Anterior cingulate cortex (tissue), 58 donors: ENCODE measurements at regions not wholly inside any gene's neighbourhood (a gene's known extent, or its start where the extent isn't known, plus 50 kb on each side); places are given as distances from the start of the nearest gene placed in this dataset.

ENCODE experiments used
- DNase-seq, 58 donors: peaks; one replicate each; lab custom pipeline; 2025; lab: John Stamatoyannopoulos, UW

- peak in 1 of 58 donors; percentile 55 for DNase-seq
These were observed 195.8 kb upstream of the HABP2 start for GRCh38 chr10:113356794-113357680.

DNA sequence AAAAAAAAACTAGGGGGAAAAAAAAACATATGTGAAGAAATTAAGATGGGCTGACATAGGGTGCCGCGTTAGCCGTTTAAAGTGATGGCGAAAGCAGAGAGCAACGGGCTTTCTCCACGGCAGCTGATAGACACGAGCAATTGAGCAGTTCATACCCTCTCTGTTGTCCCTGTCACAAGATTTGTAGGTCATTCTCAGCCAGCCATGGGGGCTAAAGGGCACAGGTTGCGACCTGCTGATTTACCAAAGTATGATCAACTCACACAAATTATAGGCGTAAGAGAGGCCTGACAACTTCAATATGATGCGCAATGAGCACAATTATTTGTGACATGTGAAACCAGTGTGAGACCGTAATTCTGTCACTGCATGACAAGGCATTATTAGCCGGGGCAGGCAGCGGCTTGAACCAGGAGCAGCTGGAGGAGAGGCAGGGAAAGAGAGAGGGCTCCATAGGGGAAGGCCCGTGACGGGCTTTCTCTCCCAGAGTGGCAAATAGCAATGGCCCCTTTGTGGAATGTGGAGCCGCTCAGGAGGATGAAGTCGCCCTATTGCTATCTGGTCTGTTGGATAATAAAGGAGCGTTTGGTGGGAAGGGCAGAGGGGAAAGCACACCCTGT lies 195.1 kb upstream of the HABP2 start:
- DNase-seq, result no peak

DNA sequence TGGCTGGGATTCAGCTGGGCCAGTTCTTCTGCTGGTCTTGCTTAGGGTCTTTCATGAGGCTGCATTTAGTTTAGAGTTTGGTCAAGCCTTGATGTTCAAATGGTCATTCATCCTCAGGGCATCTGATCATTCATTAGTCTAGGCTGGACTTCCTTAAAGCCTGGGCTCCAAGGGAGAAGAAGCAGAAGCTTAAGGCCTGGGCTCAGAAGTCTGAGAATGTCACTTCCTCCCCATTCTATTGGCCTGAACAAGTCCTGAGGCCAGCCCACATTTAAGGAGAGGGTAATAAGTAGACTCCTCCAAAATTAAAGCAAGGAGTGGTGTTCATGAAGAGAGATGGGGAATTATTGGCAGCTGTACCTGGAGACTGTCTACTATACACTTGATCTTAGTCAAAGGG lies 193.2 kb upstream of the HABP2 start:
- no peak for DNase-seq

DNA sequence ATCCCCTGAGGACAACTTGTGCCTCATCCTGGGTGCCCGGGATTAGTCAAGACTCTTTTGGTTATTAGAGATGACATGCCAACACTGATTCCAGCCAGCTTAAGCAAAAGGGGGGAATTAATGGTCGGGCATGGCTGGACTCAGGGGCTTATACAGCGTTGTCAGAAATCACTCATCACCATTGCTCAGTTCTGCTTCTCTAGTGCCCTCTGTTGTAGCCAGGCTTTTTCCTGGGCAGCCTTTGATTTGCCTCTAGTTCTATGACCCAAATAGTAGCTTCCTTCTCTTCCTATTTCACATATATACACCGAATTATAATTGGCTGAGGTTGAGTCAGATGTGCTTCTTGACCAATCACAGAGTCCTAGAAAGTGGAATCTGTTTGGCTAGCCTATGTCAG lies 192.0 kb upstream of the HABP2 start:
- DNase-seq, result peak in 1 of 58 donors; percentile 18

GRCh38 chr10:113362645-113363091 lies 190.2 kb upstream of the HABP2 start:
- no peak for DNase-seq

- DNase-seq, result no peak
These were observed 188.6 kb upstream of the HABP2 start for GRCh38 chr10:113364227-113364626.

DNA sequence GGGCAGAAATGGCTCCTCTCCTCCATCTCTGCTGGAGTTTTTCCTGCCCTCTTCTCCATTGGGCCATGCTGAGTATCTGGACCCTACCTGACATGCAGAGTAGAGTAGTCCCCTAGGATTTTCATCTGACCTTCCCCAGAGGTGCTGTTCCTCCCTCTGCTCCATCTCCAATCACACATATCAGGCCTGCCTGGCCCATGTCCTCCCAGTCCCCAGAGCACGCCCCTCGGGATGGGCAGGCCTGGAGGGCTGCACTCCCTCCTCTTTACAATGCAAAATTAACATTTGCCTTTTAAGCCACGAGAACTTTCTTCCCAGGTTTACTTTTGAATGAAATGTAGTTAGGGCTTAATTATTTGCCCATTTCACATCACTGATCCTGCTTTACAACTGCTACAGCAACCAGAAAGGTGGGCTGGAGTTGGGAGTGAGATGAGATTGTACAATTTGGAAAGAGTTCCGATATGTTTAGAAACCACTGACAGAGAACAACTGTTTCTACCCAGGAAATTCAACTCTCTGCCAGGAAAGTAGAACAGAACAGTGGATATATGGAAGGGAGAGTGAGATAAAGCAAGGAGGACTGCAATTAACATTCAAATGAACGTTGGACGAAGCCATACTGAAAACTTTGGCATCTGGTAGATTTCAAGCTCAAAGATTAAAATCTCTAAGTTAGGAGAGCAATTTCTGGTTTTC lies 184.0 kb upstream of the HABP2 start:
- no peak for DNase-seq

DNA sequence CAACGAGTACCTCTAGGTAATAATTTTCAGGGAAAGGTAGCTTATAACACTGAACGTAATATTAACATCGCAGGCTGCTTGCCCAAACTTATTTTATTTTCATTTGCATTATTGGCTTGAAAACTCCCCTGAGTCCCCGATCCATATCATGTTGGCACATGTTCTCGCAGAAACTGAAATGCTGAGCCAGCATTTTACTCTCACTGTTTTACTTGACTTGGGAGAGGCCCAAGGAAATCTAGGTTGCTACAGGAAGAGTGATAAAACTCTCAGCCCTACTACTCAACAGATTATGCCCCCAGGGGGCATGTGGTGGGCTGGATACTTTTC lies 183.5 kb upstream of the HABP2 start:
- DNase-seq, result no peak

GRCh38 chr10:113376428-113376827 lies 176.4 kb upstream of the HABP2 start:
- no peak for DNase-seq

DNA sequence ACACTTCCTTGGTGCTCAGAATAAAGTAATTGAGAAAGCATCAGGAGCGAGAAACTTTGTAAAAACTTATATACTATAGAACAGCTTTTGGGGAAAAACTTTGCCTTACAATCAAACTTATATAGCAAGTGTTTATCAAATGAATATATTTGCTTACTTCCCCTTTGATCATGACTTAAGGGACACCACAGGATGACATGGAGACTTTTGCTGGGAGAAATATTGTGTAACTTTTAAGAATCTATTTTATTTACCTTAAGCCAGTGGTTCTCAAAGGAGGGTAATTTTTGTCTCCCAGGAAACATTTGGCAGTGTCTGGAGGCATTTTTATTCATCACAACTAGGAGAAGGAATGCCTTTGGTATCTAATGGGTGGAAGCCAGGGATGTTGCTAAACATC lies 173.8 kb upstream of the HABP2 start:
- no peak for DNase-seq

GRCh38 chr10:113381416-113381815 lies 171.4 kb upstream of the HABP2 start:
- DNase-seq, result no peak

DNA sequence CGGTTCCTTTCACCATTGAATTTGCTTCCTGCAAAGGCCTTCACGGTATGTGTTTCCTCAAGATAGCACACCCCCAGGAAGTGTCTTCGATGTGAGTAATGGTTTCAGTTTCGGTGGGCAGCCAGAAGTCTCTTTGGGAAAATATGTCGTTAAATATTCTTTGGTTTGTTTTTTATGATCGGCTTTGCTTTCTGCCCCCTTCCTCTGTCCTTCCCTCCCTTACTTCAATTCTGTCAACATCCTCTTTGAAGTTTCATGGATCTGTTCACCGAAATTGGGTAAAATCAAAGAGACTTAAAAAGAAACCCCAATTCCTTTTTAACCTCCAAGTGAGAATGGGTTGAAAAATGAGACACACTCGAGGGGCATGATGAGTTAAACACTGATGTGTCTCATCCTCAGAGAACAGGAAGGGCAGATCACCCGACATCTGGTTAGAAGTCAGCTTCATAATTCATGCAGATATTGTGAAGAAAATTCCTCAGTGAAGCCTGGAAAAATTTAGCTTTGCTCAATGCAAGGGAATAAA lies 170.8 kb upstream of the HABP2 start:
- DNase-seq, result no peak

DNA sequence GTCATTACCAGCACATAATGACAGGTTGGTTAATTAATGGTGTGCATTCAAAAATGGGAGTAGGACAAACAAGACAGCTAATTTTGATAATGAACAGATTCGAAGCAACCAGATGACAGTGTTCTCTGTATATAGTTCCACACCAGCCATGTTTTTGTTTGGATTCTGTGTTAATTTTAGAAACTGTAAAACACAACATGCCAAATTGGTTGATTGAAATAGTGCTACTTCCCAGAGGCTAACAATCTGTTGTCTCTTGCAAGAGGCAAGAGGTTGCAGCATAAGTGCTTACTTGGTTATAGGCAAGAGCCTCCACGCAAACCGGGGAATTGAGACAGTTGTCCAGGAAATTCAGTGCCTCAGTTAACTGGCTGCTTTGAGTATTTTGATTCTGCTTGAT lies 170.2 kb upstream of the HABP2 start:
- no peak for DNase-seq

DNA sequence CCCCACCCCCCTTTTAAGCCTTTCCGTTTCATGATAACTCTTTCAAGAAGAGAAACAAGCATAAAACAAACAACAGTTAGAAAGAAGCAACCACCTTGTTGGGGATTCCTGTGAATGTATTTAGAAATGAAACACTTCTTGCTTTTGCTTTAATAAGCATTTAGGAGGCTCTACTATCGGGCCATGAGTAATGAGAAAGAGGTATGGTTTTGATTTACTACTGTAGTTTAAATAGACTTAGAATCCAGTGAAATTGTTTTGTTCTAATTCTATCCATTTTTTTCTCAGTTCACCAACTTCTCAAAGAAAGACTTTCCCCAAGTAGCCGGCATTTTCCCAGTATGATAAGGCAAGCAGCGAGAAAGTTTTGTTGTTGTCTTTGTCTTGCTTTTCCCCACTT lies 168.7 kb upstream of the HABP2 start:
- DNase-seq, result no peak

DNA sequence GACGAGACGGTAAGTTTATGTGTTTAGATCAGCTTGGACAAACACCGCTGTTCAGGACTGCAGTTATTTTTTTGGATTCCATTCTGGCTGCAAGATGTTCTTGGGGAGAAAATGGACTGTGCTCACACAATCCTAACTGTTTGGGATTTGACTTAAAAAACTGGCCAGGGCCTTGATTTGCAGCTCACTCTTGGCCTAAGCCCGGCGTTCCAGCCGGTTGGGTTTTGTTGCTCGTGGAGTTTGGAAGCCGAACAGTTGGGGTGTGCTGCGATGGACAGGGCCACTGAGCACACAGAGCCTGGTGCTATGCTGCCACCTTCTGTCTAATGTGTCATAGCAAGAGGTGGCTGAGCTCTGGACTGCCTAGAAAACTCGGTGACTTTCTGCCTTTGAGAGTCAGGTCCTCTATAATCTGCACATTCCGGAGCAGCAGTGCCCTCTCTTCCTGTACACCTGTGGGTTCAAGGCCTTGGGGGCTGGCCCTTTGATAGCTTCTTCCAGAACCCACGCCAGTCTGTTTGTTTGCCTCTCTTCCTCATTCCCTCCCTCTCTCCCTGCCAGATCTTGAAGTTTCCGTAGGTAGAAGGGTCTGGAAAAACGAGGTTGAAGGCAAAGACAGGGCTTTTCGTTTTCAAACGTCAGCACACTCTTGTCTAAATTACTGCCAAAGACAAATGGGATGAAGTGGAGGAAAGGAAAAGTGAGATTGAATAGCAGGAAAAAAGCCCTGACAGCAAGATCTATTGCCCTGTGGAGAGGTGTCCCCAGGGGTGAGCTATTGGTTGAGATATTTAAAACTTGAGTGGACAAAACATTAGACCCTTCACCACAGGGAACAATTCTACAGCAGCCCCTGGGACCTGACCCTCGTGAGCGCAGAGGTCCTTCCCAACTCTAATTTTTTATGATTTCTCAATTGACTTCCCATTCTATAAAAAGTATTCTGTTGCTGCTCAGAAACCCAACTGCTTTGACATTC lies 167.5 kb upstream of the HABP2 start:
- peak in 57 of 58 donors; percentile 6 to 93 (median 79) for DNase-seq

GRCh38 chr10:113386005-113386404 lies 166.8 kb upstream of the HABP2 start:
- no peak for DNase-seq

DNA sequence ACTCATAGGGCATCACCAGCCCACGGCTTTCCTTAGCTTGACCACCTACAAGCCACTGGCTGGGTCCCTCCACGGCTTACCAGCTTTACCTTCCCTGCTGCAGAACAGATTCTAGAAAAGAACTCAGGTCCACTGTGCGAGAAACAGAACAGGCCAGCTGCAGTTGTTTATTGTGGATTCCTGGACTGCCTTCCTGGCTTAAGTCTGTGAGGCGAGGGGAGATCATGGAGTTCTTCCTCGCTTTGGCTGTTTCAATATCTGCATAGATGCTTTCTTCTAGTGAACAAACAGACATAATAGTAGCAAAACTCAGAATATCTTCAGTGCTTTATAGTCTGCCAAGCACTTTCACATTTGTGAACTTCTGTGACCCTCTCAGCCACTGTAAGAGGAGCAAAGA lies 162.9 kb upstream of the HABP2 start:
- no peak for DNase-seq

DNA sequence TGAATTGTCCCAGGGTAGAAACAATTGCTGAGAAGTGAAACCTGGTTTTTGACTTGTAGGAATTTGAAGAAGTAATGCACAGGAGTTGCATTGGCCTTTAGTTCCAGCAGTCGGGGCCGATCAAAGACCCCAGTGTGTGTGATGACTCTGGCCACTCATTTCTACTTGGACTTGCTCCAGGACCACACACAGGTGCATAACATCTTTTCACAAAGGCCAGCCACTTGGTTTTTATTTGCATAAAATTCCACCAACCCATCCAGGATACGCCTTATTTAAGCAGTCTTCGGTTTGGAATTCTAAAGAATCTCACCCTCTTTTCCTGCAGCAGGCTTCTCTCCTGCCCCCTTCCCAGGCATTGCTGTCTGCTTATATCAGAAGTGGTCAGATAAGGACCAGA lies 162.0 kb upstream of the HABP2 start:
- DNase-seq, result no peak

- DNase-seq, result no peak
These were observed 155.8 kb upstream of the HABP2 start for GRCh38 chr10:113397047-113397446.

DNA sequence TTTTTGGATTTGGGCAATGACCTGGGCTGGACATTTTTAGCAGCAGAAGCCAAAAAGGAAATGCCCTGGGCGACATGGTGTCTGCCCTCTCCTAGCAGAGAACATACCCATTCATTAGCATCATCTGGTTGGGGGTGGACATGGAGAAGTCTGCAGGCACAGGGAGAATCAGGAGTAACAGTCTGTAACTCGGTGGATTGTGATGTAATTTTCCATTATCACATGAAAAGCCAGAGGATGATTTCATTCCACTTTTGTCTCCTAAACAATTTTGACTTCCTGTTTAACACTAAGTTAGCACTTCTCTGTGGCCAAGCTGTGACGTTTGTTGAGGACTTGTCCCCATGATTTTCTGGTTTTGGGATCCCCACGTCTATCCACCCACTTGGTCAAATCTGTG lies 153.8 kb upstream of the HABP2 start:
- no peak for DNase-seq
